ENCODE measurements at regions not wholly inside any gene's neighbourhood (a gene's known extent, or its start where the extent isn't known, plus 50 kb on each side); places are given as distances from the start of the nearest gene placed in this dataset.
A peak's percentile ranks its signal among the peaks of the same experiment; 100 is the strongest.

- Histone ChIP-seq H3K27me3 (no peaks in the 10 kb centered on the region), H3K4me1 (peaks cover 9 to 99% (median 65%) of the 10 kb centered on the region in 12 donors), H3K36me3 (no peaks in the 10 kb centered on the region), H3K9me3 (no peaks in the 10 kb centered on the region), H3K27ac (peak overlapping the region in 11 of 12 donors; percentile 3 to 91 (median 31)), H3K4me3 (no peak overlapping the region)
- DNase-seq (no peak), ATAC-seq (no peak)
- intact Hi-C loops (cut with DNase I), result no loop called here
- WGBS, 4 donors, result 85 to 89% (median 85%) methylated on average over 16 of the region's 16 CpGs
- TF ChIP-seq CTCF (IDR thresholded peaks at IDR 0.05) (no peak), POLR2A (IDR thresholded peaks at IDR 0.05) (no peak)
Measured at GRCh38 chr17:77462553-77463497, 322.1 kb downstream of the SEC14L1 start.

- 91 to 98% (median 95%) methylated on average over 6 of the region's 6 CpGs for WGBS, 4 donors
- H3K4me1 ChIP-seq, result peaks cover 9 to 93% (median 73%) of the 10 kb centered on the region in 12 donors
- intact Hi-C loops (cut with DNase I), result no loop called here
- DNase-seq, result no peak
- H3K9me3 ChIP-seq, result no peaks in the 10 kb centered on the region
- H3K4me3 ChIP-seq, result peak overlapping the region in 1 of 12 donors; percentile 27
- no peaks in the 10 kb centered on the region for H3K27me3 ChIP-seq
- no peaks in the 10 kb centered on the region for H3K36me3 ChIP-seq
- H3K27ac ChIP-seq, result peak overlapping the region in 10 of 12 donors; percentile 35 to 91 (median 62)
- TF ChIP-seq CTCF (IDR thresholded peaks at IDR 0.05), result no peak
- no peak for TF ChIP-seq POLR2A (IDR thresholded peaks at IDR 0.05)
- no peak for ATAC-seq
Measured at GRCh38 chr17:77464988-77465357, 324.2 kb downstream of the SEC14L1 start.

GRCh38 chr17:77465358-77466041 is 324.7 kb downstream of the SEC14L1 start:
- Histone ChIP-seq H3K4me3 (peak overlapping the region in 1 of 12 donors; percentile 27), H3K9me3 (no peaks in the 10 kb centered on the region), H3K4me1 (peaks cover 9 to 93% (median 68%) of the 10 kb centered on the region in 12 donors), H3K27me3 (no peaks in the 10 kb centered on the region), H3K27ac (peak overlapping the region in 11 of 12 donors; percentile 36 to 91 (median 62)), H3K36me3 (no peaks in the 10 kb centered on the region)
- intact Hi-C loops (cut with DNase I), result no loop called here
- WGBS, 4 donors, result 34 to 47% (median 41%) methylated on average over 12 to 13 of the region's 13 CpGs
- DNase-seq, result peak in 4 of 5 donors; percentile 70 to 81 (median 78)
- TF ChIP-seq POLR2A (IDR thresholded peaks at IDR 0.05) (no peak), CTCF (IDR thresholded peaks at IDR 0.05) (no peak)
- peak; percentile 59 to 84 (median 77) for ATAC-seq

- no peak overlapping the region for H3K4me3 ChIP-seq
- H3K36me3 ChIP-seq, result no peaks in the 10 kb centered on the region
- intact Hi-C loops (cut with DNase I), result no loop called here
- ATAC-seq (peak in 2 of 4 donors; percentile 11 to 26), DNase-seq (peak in 1 of 5 donors; percentile 34)
- H3K4me1 ChIP-seq, result peaks cover 11 to 93% (median 68%) of the 10 kb centered on the region in 12 donors
- TF ChIP-seq CTCF (IDR thresholded peaks at IDR 0.05) (no peak), POLR2A (IDR thresholded peaks at IDR 0.05) (no peak)
- H3K9me3 ChIP-seq, result no peaks in the 10 kb centered on the region
- WGBS, 4 donors, result 57 to 71% (median 59%) methylated on average over 12 to 13 of the region's 13 CpGs
- no peaks in the 10 kb centered on the region for H3K27me3 ChIP-seq
- peak overlapping the region in 11 of 12 donors; percentile 47 to 91 (median 68) for H3K27ac ChIP-seq
Measured at GRCh38 chr17:77466140-77466539, 325.4 kb downstream of the SEC14L1 start.
